GM12873 (cell line): ENCODE measurements at regions not wholly inside any gene's neighbourhood (a gene's known extent, or its start where the extent isn't known, plus 50 kb on each side); places are given as distances from the start of the nearest gene placed in this dataset.

Experiments used
- CTCF ChIP-seq: IDR thresholded peaks from 2 replicates; pipeline ENCODE4 v1.5.1; 2012; ENCODE audit warnings: low read depth, mild to moderate bottlenecking, moderate library complexity, low read length, control low read depth; ENCODE audit not compliant: insufficient read depth; ENCODE audit errors: missing control alignments

GRCh38 chr6:164412566-164412965 is 896.8 kb downstream of the C6orf118 start:
- TF ChIP-seq CTCF: no peak

GRCh38 chr6:164410017-164410416 is 899.4 kb downstream of the C6orf118 start:
- no peak for TF ChIP-seq CTCF

- no peak for TF ChIP-seq CTCF
Observed at GRCh38 chr6:164409309-164410009, 899.9 kb downstream of the C6orf118 start.

- no peak for TF ChIP-seq CTCF
Observed at GRCh38 chr6:164408868-164409267, 900.5 kb downstream of the C6orf118 start.

- no peak for TF ChIP-seq CTCF
Observed at GRCh38 chr6:164404812-164405488, 904.5 kb downstream of the C6orf118 start.

GRCh38 chr6:164401871-164402270 is 907.5 kb downstream of the C6orf118 start:
- TF ChIP-seq CTCF: no peak

GRCh38 chr6:164398647-164399046 is 910.8 kb downstream of the C6orf118 start:
- no peak for TF ChIP-seq CTCF
